Endothelial cell (in vitro differentiated cells): ENCODE measurements at regions not wholly inside any gene's neighbourhood (a gene's known extent, or its start where the extent isn't known, plus 50 kb on each side); places are given as distances from the start of the nearest gene placed in this dataset.

Experiments
- DNase-seq: peaks from one replicate; pipeline ENCODE4 v3.0.0; 2021; ENCODE audit warnings: low spot score
- H3K27ac Mint-ChIP-seq: one replicate; pipeline ENCODE4 v1.8.0; 2021; ENCODE audit warnings: mixed read lengths, inconsistent platforms; ENCODE audit not compliant: unreplicated experiment
- H3K27me3 Mint-ChIP-seq: one replicate; pipeline ENCODE4 v1.8.0; 2021; ENCODE audit warnings: mild to moderate bottlenecking, moderate library complexity, mixed read lengths, inconsistent platforms; ENCODE audit not compliant: unreplicated experiment
- H3K36me3 Mint-ChIP-seq: one replicate; pipeline ENCODE4 v1.8.0; 2021; ENCODE audit warnings: mild to moderate bottlenecking, low read depth, mixed read lengths, inconsistent platforms; ENCODE audit not compliant: unreplicated experiment
- H3K4me1 Mint-ChIP-seq: one replicate; pipeline ENCODE4 v1.8.0; 2021; ENCODE audit warnings: mild to moderate bottlenecking, mixed read lengths, inconsistent platforms; ENCODE audit not compliant: unreplicated experiment
- H3K4me3 Mint-ChIP-seq: one replicate; pipeline ENCODE4 v1.8.0; 2021; ENCODE audit warnings: mild to moderate bottlenecking, mixed read lengths, inconsistent platforms; ENCODE audit not compliant: unreplicated experiment
- H3K9me3 Mint-ChIP-seq: one replicate; pipeline ENCODE4 v1.8.0; 2021; ENCODE audit warnings: mixed read lengths, inconsistent platforms; ENCODE audit not compliant: unreplicated experiment
- TF ChIP-seq, protein P1 (sequence below): fragments of 200-600 bp; sonication (generic); IDR thresholded peaks from one replicate; pipeline ENCODE4 v1.5.0; 2021; ENCODE audit warnings: antibody characterized with exemption; ENCODE audit not compliant: unreplicated experiment

DNA sequence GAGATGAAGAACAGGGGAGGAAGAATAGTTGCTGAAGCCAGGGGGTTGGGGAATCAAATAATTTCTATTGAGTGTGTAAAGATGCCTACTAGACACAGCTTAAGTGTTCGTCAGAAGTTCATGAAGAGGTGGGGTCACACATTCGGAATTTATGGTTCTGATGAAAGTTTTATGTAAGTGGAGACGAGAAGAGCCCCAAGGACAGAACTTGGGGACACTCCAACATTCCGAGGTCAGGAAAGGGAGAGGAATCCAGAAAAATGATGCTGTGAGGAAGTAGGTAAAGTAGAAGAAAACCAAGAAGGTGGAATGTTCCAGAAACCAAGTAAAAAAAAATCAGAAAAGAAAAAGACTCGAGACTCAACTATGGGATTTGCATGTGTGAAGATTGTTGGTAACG lies 272.5 kb downstream of the SIPA1L2 start:
- peaks cover 4% of the 10 kb centered on the region for H3K4me1 Mint-ChIP-seq
- no peak for DNase-seq
- H3K9me3 Mint-ChIP-seq: no peaks in the 10 kb centered on the region
- no peak overlapping the region for H3K27ac Mint-ChIP-seq
- no peaks in the 10 kb centered on the region for H3K27me3 Mint-ChIP-seq
- TF ChIP-seq, protein P1, sequence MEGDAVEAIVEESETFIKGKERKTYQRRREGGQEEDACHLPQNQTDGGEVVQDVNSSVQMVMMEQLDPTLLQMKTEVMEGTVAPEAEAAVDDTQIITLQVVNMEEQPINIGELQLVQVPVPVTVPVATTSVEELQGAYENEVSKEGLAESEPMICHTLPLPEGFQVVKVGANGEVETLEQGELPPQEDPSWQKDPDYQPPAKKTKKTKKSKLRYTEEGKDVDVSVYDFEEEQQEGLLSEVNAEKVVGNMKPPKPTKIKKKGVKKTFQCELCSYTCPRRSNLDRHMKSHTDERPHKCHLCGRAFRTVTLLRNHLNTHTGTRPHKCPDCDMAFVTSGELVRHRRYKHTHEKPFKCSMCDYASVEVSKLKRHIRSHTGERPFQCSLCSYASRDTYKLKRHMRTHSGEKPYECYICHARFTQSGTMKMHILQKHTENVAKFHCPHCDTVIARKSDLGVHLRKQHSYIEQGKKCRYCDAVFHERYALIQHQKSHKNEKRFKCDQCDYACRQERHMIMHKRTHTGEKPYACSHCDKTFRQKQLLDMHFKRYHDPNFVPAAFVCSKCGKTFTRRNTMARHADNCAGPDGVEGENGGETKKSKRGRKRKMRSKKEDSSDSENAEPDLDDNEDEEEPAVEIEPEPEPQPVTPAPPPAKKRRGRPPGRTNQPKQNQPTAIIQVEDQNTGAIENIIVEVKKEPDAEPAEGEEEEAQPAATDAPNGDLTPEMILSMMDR: no peak
- no peak overlapping the region for H3K4me3 Mint-ChIP-seq
- H3K36me3 Mint-ChIP-seq: no peaks in the 10 kb centered on the region

DNA sequence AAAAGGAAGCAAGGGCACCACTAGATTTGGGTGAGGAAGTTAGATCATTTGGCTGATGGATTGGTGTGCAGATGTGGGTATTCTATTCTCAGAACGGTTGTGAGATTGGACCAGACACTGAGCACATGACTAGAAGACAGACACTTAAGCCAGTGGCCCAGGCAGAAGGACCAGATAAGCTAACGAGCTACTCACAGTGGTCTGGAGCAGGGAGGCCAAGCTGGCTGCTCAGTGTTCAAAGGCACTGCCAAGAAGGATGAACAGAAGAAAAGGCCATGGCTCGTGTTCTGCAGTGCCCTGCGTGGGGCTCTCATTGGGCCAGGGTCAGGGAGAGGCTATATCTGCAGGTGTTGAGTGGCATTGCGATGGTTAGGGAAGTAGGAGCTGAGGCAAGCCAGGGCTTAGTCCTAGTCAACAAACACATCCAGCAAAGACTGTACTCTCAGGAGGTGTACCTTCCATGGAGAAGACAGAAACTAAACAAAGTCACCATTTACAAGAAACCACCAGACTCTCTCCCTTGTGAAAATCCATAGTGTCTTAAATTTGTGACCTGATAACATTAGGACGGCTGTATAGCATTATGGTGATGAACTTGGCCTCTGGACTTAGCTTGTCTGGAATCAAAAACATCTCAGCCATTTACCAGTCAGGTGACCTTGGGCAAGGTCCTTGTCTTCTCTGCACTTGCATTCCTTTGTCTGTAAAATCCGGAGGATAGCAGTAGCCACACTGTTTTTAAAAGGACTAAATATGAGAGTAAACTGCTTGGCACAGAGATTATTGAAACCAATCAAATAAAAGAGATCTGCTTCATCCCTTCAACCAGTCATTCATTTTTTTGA lies 274.5 kb downstream of the SIPA1L2 start:
- DNase-seq: no peak
- Mint-ChIP-seq H3K4me3 (no peak overlapping the region), H3K4me1 (peaks cover 2% of the 10 kb centered on the region), H3K36me3 (no peaks in the 10 kb centered on the region), H3K27me3 (no peaks in the 10 kb centered on the region), H3K27ac (no peak overlapping the region), H3K9me3 (no peaks in the 10 kb centered on the region)
- TF ChIP-seq, protein P1: no peak

DNA sequence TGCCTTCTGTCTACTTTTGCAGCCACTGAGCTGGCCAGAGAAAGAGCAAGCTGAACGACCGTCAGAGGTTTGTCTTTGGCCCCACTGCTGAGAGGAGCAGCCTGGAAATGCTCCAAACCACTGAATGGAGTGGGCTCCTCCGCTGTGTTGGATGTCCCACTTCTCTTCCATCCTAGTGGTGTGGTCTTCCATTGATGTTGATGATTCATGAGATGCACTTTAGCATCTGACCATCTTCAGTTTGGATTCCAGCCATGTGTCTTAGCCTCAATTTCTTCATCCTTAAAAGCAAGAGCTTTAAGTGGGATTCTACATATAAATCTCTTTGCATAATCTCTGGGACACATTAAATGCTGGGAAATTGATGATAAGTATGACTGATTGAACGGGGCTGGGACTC lies 276.9 kb downstream of the SIPA1L2 start:
- TF ChIP-seq, protein P1: no peak
- Mint-ChIP-seq H3K4me1 (no peaks in the 10 kb centered on the region), H3K4me3 (no peak overlapping the region), H3K9me3 (no peaks in the 10 kb centered on the region), H3K36me3 (no peaks in the 10 kb centered on the region), H3K27me3 (no peaks in the 10 kb centered on the region), H3K27ac (no peak overlapping the region)
- DNase-seq: no peak

DNA sequence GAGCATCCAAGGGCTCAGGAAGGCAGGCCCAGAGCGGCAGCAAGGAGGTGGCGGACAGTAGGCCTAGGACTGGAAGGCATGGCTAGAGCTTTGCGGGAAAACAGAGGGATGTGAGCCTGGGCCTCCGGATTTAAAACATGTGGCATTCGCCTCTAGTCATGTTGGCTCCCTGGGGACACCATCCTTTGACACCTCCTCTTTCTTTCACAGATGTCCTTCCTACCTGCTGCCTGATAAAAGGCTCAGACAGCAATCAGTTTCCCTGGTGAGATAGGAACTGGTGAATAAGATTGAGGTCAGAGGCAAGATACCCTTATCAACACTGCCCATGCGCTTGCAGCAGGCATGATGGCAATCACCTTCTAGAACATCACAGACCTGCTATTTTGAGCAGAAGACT lies 277.6 kb downstream of the SIPA1L2 start:
- Mint-ChIP-seq H3K27me3 (no peaks in the 10 kb centered on the region), H3K4me1 (no peaks in the 10 kb centered on the region), H3K9me3 (no peaks in the 10 kb centered on the region), H3K36me3 (no peaks in the 10 kb centered on the region), H3K27ac (no peak overlapping the region), H3K4me3 (no peak overlapping the region)
- TF ChIP-seq, protein P1: no peak
- no peak for DNase-seq

DNA sequence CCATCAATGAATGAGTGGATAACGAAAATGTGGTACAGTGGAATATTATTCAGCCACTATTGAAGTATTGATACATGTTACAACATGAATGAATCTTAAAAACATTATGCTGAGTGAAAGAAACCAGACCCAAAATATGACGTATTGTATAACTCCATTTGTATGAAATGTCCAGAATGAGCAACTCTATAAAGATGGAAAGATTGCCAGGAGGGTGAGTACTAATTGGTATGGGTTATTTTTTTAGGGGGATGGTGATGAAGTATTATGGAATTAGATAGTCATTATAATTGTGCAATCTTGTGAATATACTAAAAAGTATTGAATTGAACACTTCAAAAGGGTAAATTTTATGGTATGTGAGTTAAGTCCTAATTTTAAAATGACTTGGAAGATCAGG lies 278.6 kb downstream of the SIPA1L2 start:
- Mint-ChIP-seq H3K36me3 (no peaks in the 10 kb centered on the region), H3K27me3 (no peaks in the 10 kb centered on the region), H3K27ac (no peak overlapping the region), H3K4me3 (no peak overlapping the region), H3K4me1 (no peaks in the 10 kb centered on the region), H3K9me3 (no peaks in the 10 kb centered on the region)
- DNase-seq: no peak
- TF ChIP-seq, protein P1: no peak
